DMS 273 treated with DMSO at 0.1 percent for 48 hours (cell line): ENCODE measurements at regions not wholly inside any gene's neighbourhood (a gene's known extent, or its start where the extent isn't known, plus 50 kb on each side); places are given as distances from the start of the nearest gene placed in this dataset.
A peak's percentile ranks its signal among the peaks of the same experiment; 100 is the strongest.

Experiments used
- DNase-seq: peaks from one replicate; lab custom pipeline; 2025; lab: John Stamatoyannopoulos, UW

- DNase-seq = no peak
These were observed 464.9 kb downstream of the INHBA start for GRCh38 chr7:41237956-41238355.

GRCh38 chr7:41232086-41232485 is 470.8 kb downstream of the INHBA start:
- no peak for DNase-seq

GRCh38 chr7:41224063-41224763 is 478.7 kb downstream of the INHBA start:
- no peak for DNase-seq

- no peak for DNase-seq
These were observed 480.1 kb downstream of the INHBA start for GRCh38 chr7:41222746-41223145.

GRCh38 chr7:41220266-41220665 is 482.6 kb downstream of the INHBA start:
- DNase-seq = no peak

GRCh38 chr7:41219276-41219675 is 483.6 kb downstream of the INHBA start:
- DNase-seq = no peak

GRCh38 chr7:41217306-41217705 is 485.6 kb downstream of the INHBA start:
- no peak for DNase-seq

- DNase-seq = no peak
These were observed 495.7 kb downstream of the INHBA start for GRCh38 chr7:41207141-41207540.

- no peak for DNase-seq
These were observed 496.6 kb downstream of the INHBA start for GRCh38 chr7:41206267-41206666.

- no peak for DNase-seq
These were observed 497.3 kb downstream of the INHBA start for GRCh38 chr7:41205600-41205999.

- no peak for DNase-seq
These were observed 499.3 kb downstream of the INHBA start for GRCh38 chr7:41203542-41203941.

- DNase-seq = no peak
These were observed 501.9 kb downstream of the INHBA start for GRCh38 chr7:41201021-41201420.

- no peak for DNase-seq
These were observed 503.8 kb downstream of the INHBA start for GRCh38 chr7:41199136-41199535.

GRCh38 chr7:41198502-41198901 is 504.4 kb downstream of the INHBA start:
- no peak for DNase-seq

GRCh38 chr7:41197769-41198168 is 505.1 kb downstream of the INHBA start:
- DNase-seq = no peak

- peak; percentile 51 for DNase-seq
These were observed 509.1 kb downstream of the INHBA start for GRCh38 chr7:41193738-41194282.

- DNase-seq = no peak
These were observed 512.3 kb downstream of the INHBA start for GRCh38 chr7:41190581-41190980.

- DNase-seq = no peak
These were observed 513.0 kb downstream of the INHBA start for GRCh38 chr7:41189866-41190265.

- DNase-seq = no peak
These were observed 514.4 kb downstream of the INHBA start for GRCh38 chr7:41188163-41189130.

- DNase-seq = no peak
These were observed 515.6 kb downstream of the INHBA start for GRCh38 chr7:41187322-41187721.

- DNase-seq = no peak
These were observed 517.0 kb downstream of the INHBA start for GRCh38 chr7:41185851-41186250.

- DNase-seq = no peak
These were observed 519.1 kb downstream of the INHBA start for GRCh38 chr7:41183741-41184140.

- no peak for DNase-seq
These were observed 520.1 kb downstream of the INHBA start for GRCh38 chr7:41182782-41183181.
